HCT116 (cell line): ENCODE measurements at regions not wholly inside any gene's neighbourhood (a gene's known extent, or its start where the extent isn't known, plus 50 kb on each side); places are given as distances from the start of the nearest gene placed in this dataset.

ENCODE experiments used
- ATAC-seq: fragments of 200-7000 bp; cut with Tn5 transposase; 2 replicates; pipeline ENCODE4 v1.9.1; 2020; ENCODE audit warnings: mild to moderate bottlenecking, moderate library complexity
- BruUV-seq: library from RNA; stranded (reverse); fragments of 400-500 nt; replicated peaks from 2 replicates; lab custom pipeline; 2021; lab: Mats Ljungman, UMichigan
- CTCF ChIA-PET: fragments of 300-600 bp; sonication (Branson Sonifier 250); formaldehyde crosslinking; loops from one replicate; lab custom pipeline; 2021; ENCODE audit warnings: antibody characterized with exemption; lab: Charles Lee
- POLR2A ChIA-PET: fragments of 300-600, 350-600 bp; sonication (Branson Sonifier 250); formaldehyde crosslinking; loops from one replicate; lab custom pipeline; 2021; ENCODE audit warnings: antibody characterized with exemption; lab: Charles Lee
- RAD21 ChIA-PET, 2 experiments: fragments of 300-600 bp; sonication (Branson Sonifier 250); formaldehyde crosslinking; loops; one replicate each; lab custom pipeline; 2023; ENCODE audit warnings: low total read pairs in 2 of 2; ENCODE audit not compliant: uncharacterized antibody in 2 of 2, unreplicated experiment in 2 of 2, low non-redundant PET in 1 of 2; lab: Charles Lee
- DNase-seq: peaks from one replicate; pipeline ENCODE4 v3.0.0-alpha.2; 2010; ENCODE audit warnings: low read depth, low spot score
- H2AFZ ChIP-seq: fragments of 200-600 bp; shearing (Covaris generic), sonication (generic); 2 replicates; pipeline ENCODE4 v1.6.1; 2017; ENCODE audit warnings: low read depth, mixed run types, mixed read lengths, antibody characterized with exemption, low read length; ENCODE audit not compliant: poor library complexity, severe bottlenecking
- H3K27ac ChIP-seq: 2 replicates; pipeline ENCODE4 v1.5.1; 2012; ENCODE audit warnings: low read depth, low read length
- H3K27me3 ChIP-seq: fragments of 200-600 bp; sonication (generic); 2 replicates; pipeline ENCODE4 v1.6.1; 2016; ENCODE audit warnings: mixed run types, low read length, mixed read lengths; ENCODE audit not compliant: insufficient read depth
- H3K36me3 ChIP-seq, 2 experiments: fragments of 200-500 bp in 1 of 2; fragments of 200-600 bp in 1 of 2; sonication (Bioruptor generic) in 1 of 2; sonication (generic) in 1 of 2; 2 replicates each; pipeline versions ENCODE4 v1.5.1 to v1.6.1; 2014 to 2016; ENCODE audit warnings: low read length in 2 of 2, inconsistent platforms in 1 of 2, mixed read lengths in 1 of 2, mixed run types in 1 of 2; ENCODE audit not compliant: insufficient read depth in 2 of 2, control insufficient read depth in 1 of 2
- H3K4me1 ChIP-seq, 2 experiments: fragments of 200-600 bp in 1 of 2; sonication (generic) in 1 of 2; 2 replicates each; pipeline versions ENCODE4 v1.5.1 to v1.6.1; 2012 to 2017; ENCODE audit warnings: low read length in 2 of 2, inconsistent platforms in 1 of 2, mild to moderate bottlenecking in 1 of 2, mixed read lengths in 1 of 2, mixed run types in 1 of 2, moderate library complexity in 1 of 2; ENCODE audit not compliant: insufficient read depth in 2 of 2, control insufficient read depth in 1 of 2
- H3K4me2 ChIP-seq: fragments of 200-600 bp; sonication (generic); 2 replicates; pipeline ENCODE4 v1.6.1; 2017; ENCODE audit warnings: mixed run types, low read length, mixed read lengths
- H3K4me3 ChIP-seq, 2 experiments: fragments of 200-600 bp in 1 of 2; sonication (generic) in 1 of 2; replicated peaks in 1 of 2; 2 replicates each; pipeline ENCODE4 v1.5.1; 2011 to 2016; ENCODE audit warnings: low read length in 2 of 2, control low read depth in 1 of 2, low read depth in 1 of 2, mild to moderate bottlenecking in 1 of 2, mixed read lengths in 1 of 2, mixed run types in 1 of 2
- H3K79me2 ChIP-seq: fragments of 200-600 bp; sonication (generic); 2 replicates; pipeline ENCODE4 v1.6.1; 2017; ENCODE audit warnings: mild to moderate bottlenecking, mixed run types, low read length, moderate library complexity, mixed read lengths; ENCODE audit not compliant: insufficient read depth
- H3K9ac ChIP-seq: fragments of 200-600 bp; sonication (generic); 2 replicates; pipeline ENCODE4 v1.6.1; 2016; ENCODE audit warnings: low read length, mixed read lengths
- H3K9me2 ChIP-seq: fragments of 200-600 bp; sonication (generic), shearing (Covaris generic); 2 replicates; pipeline ENCODE4 v1.6.1; 2017; ENCODE audit warnings: mixed run types, mild to moderate bottlenecking, moderate library complexity; ENCODE audit not compliant: insufficient read depth
- H3K9me3 ChIP-seq, 2 experiments: fragments of 200-500 bp in 1 of 2; fragments of 200-600 bp in 1 of 2; sonication (Bioruptor generic) in 1 of 2; sonication (generic) in 1 of 2; 2 replicates each; pipeline ENCODE4 v1.6.1; 2014 to 2017; ENCODE audit warnings: low read length in 2 of 2, mixed read lengths in 2 of 2, inconsistent platforms in 1 of 2, low read depth in 1 of 2, mild to moderate bottlenecking in 1 of 2, mixed run types in 1 of 2, moderate library complexity in 1 of 2; ENCODE audit not compliant: control insufficient read depth in 1 of 2, insufficient read depth in 1 of 2
- H4K20me1 ChIP-seq: fragments of 200-600 bp; sonication (generic), shearing (Covaris generic); 2 replicates; pipeline ENCODE4 v1.6.1; 2017; ENCODE audit warnings: mixed run types, mild to moderate bottlenecking, moderate library complexity; ENCODE audit not compliant: insufficient read depth
- CEBPB ChIP-seq: IDR thresholded peaks from 2 replicates; pipeline ENCODE4 v1.6.1; 2012; ENCODE audit warnings: low read depth
- ELF1 ChIP-seq: IDR thresholded peaks from 2 replicates; pipeline ENCODE4 v1.6.1; 2012; ENCODE audit warnings: low read depth, borderline replicate concordance
- SRF ChIP-seq: IDR thresholded peaks from 2 replicates; pipeline ENCODE4 v1.6.1; 2012; ENCODE audit warnings: low read depth
- TCF7L2 ChIP-seq: IDR thresholded peaks from 2 replicates; pipeline ENCODE4 v1.7.0; 2011; ENCODE audit warnings: borderline replicate concordance, inconsistent platforms; ENCODE audit not compliant: insufficient read depth, insufficient read length; ENCODE audit errors: extremely low read depth
- intact Hi-C: fragments of 100-400 bp; cut with micrococcal nuclease; formaldehyde crosslinking; loops from 2 replicates; pipeline ENCODE4 v1.10.0; 2022
- TF ChIP-seq, protein P1 (sequence below): IDR thresholded peaks from 2 replicates; pipeline ENCODE4 v1.6.1; 2011; ENCODE audit warnings: mild to moderate bottlenecking, low read length, moderate library complexity; ENCODE audit not compliant: insufficient replicate concordance; ENCODE audit errors: extremely low read depth

DNA sequence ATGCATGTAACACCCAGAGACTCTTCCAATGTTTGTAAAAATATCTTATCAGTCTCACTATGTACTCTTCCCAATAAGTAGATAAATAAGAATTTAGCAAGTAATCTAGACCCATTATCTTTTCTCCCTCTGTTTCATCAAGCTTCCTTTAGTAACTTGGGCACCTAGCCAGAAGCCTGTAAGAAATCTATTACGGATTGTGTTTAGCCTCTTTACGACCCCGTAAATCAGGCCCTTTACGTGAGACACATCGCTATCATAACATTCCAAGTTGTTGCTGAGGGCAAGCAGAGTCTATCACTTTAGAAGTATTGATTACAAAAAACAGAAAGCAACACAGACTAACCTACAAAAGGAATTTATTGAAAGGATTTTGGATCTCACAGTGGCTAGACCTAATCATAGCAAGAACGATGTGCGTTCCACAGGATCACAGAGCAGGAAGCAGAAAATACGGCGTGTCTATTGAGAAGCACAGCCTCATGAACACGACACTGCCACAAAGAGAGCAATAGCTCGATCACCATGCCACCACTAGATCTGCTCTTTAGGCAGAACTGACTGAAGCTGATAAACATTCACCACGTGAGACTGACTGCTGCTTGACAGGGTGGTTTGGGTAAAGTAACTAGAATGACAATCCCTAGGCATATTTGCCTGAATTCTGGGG, 922.1 kb downstream of the AMY1C start (continued):
- TF ChIP-seq, protein P1, sequence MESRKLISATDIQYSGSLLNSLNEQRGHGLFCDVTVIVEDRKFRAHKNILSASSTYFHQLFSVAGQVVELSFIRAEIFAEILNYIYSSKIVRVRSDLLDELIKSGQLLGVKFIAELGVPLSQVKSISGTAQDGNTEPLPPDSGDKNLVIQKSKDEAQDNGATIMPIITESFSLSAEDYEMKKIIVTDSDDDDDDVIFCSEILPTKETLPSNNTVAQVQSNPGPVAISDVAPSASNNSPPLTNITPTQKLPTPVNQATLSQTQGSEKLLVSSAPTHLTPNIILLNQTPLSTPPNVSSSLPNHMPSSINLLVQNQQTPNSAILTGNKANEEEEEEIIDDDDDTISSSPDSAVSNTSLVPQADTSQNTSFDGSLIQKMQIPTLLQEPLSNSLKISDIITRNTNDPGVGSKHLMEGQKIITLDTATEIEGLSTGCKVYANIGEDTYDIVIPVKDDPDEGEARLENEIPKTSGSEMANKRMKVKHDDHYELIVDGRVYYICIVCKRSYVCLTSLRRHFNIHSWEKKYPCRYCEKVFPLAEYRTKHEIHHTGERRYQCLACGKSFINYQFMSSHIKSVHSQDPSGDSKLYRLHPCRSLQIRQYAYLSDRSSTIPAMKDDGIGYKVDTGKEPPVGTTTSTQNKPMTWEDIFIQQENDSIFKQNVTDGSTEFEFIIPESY: no peak
- TF ChIP-seq, all 23 proteins: peak for 0

DNA sequence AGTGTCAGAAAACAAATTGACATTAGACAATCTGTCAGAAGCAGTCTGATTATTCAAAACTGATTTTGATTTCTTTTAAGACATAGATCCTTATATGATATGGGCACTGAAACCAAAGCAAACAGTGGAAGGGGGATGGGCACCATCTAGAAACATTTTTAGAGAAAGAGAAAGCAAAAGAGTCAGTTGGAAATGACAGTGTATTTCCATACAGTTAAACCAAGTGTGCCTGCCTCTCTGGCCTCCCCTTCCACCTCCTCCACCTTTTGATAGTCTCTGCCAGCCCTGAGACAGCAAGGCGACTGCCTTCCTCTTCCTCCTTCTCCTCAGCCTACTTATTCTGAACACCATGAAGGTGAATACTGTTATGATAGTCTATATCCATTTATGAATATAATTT, 949.7 kb downstream of the AMY1C start:
- no peak overlapping the region for H3K4me2 ChIP-seq
- H4K20me1 ChIP-seq: no peaks in the 10 kb centered on the region
- ChIA-PET RAD21 (no interaction called here), POLR2A (no interaction called here)
- no peak overlapping the region for H2AFZ ChIP-seq
- no peaks in the 10 kb centered on the region for H3K36me3 ChIP-seq
- intact Hi-C loops: no loop called here
- DNase-seq (no peak), ATAC-seq (no peak)
- H3K4me3 ChIP-seq: no peak overlapping the region
- H3K27me3 ChIP-seq: no peaks in the 10 kb centered on the region
- H3K79me2 ChIP-seq: no peaks in the 10 kb centered on the region
- H3K9me3 ChIP-seq: peaks cover 5% of the 10 kb centered on the region in 2 experiments; a peak in 2 of 4 replicates
- no peaks in the 10 kb centered on the region for H3K4me1 ChIP-seq
- no peak overlapping the region for H3K9ac ChIP-seq
- no TSS peak for BruUV-seq
- TF ChIP-seq TCF7L2: no peak
- no peak for TF ChIP-seq ELF1
- no peak for TF ChIP-seq CEBPB
- TF ChIP-seq SRF: no peak
- TF ChIP-seq, all 23 proteins: peak for 0
- H3K9me2 ChIP-seq: no peaks in the 10 kb centered on the region
- no peak overlapping the region for H3K27ac ChIP-seq
- CTCF ChIA-PET: no interaction called here
